ENCODE measurements at regions not wholly inside any gene's neighbourhood (a gene's known extent, or its start where the extent isn't known, plus 50 kb on each side); places are given as distances from the start of the nearest gene placed in this dataset.

- DNase-seq (ENCODE audit: low read depth): no peak
Observed at GRCh38 chr13:105207572-105208293, 1327.7 kb downstream of the EFNB2 start.

GRCh38 chr13:105202354-105202753, 1333.1 kb downstream of the EFNB2 start:
- no peak for DNase-seq (ENCODE audit: low read depth)

- no peak for DNase-seq (ENCODE audit: low read depth)
Observed at GRCh38 chr13:105201351-105201750, 1334.1 kb downstream of the EFNB2 start.

GRCh38 chr13:105200181-105200580, 1335.3 kb downstream of the EFNB2 start:
- DNase-seq (ENCODE audit: low read depth): no peak

- no peak for DNase-seq (ENCODE audit: low read depth)
Observed at GRCh38 chr13:105196052-105196451, 1339.4 kb downstream of the EFNB2 start.

GRCh38 chr13:105193026-105193425, 1342.4 kb downstream of the EFNB2 start:
- no peak for DNase-seq (ENCODE audit: low read depth)

GRCh38 chr13:105184201-105184600, 1351.3 kb downstream of the EFNB2 start:
- no peak for DNase-seq (ENCODE audit: low read depth)

GRCh38 chr13:105177265-105177900, 1358.1 kb downstream of the EFNB2 start:
- no peak for DNase-seq (ENCODE audit: low read depth)

GRCh38 chr13:105170438-105170837, 1365.0 kb downstream of the EFNB2 start:
- no peak for DNase-seq (ENCODE audit: low read depth)

GRCh38 chr13:105168295-105168694, 1367.2 kb downstream of the EFNB2 start:
- DNase-seq (ENCODE audit: low read depth): no peak

GRCh38 chr13:105167385-105167784, 1368.1 kb downstream of the EFNB2 start:
- DNase-seq (ENCODE audit: low read depth): no peak

- no peak for DNase-seq (ENCODE audit: low read depth)
Observed at GRCh38 chr13:105165449-105166125, 1369.9 kb downstream of the EFNB2 start.

- no peak for DNase-seq (ENCODE audit: low read depth)
Observed at GRCh38 chr13:105159841-105160240, 1375.6 kb downstream of the EFNB2 start.

GRCh38 chr13:105153611-105154010, 1381.9 kb downstream of the EFNB2 start:
- no peak for DNase-seq (ENCODE audit: low read depth)

- DNase-seq (ENCODE audit: low read depth): no peak
Observed at GRCh38 chr13:105151639-105152038, 1383.8 kb downstream of the EFNB2 start.

- no peak for DNase-seq (ENCODE audit: low read depth)
Observed at GRCh38 chr13:105147461-105147860, 1388.0 kb downstream of the EFNB2 start.

- no peak for DNase-seq (ENCODE audit: low read depth)
Observed at GRCh38 chr13:105144936-105145335, 1390.5 kb downstream of the EFNB2 start.

GRCh38 chr13:105144020-105144419, 1391.4 kb downstream of the EFNB2 start:
- DNase-seq (ENCODE audit: low read depth): no peak

GRCh38 chr13:105142556-105142955, 1392.9 kb downstream of the EFNB2 start:
- no peak for DNase-seq (ENCODE audit: low read depth)

- peak; percentile 32 for DNase-seq (ENCODE audit: low read depth)
Observed at GRCh38 chr13:105139380-105140285, 1395.8 kb downstream of the EFNB2 start.

- no peak for DNase-seq (ENCODE audit: low read depth)
Observed at GRCh38 chr13:105139048-105139379, 1396.4 kb downstream of the EFNB2 start.

Measured in stimulated activated CD8-positive, alpha-beta memory T cell treated with anti-CD3 and anti-CD28 coated beads, Interleukin-4, amount 100 ng/mL, for 24 hours (primary cell).